HG02623 (cell line): ENCODE measurements at regions not wholly inside any gene's neighbourhood (a gene's known extent, or its start where the extent isn't known, plus 50 kb on each side); places are given as distances from the start of the nearest gene placed in this dataset.
A peak's percentile ranks its signal among the peaks of the same experiment; 100 is the strongest.
"Not testable (repeated sequence)": the region's sequence is repeated elsewhere in the genome, so short reads cannot be mapped to it uniquely, and the experiment has no call there.

Source experiments
- ATAC-seq: cut with Tn5 transposase; IDR thresholded peaks from one replicate; pipeline ENCODE4 v1.9.1; 2021; ENCODE audit warnings: moderate library complexity; ENCODE audit not compliant: unreplicated experiment

DNA sequence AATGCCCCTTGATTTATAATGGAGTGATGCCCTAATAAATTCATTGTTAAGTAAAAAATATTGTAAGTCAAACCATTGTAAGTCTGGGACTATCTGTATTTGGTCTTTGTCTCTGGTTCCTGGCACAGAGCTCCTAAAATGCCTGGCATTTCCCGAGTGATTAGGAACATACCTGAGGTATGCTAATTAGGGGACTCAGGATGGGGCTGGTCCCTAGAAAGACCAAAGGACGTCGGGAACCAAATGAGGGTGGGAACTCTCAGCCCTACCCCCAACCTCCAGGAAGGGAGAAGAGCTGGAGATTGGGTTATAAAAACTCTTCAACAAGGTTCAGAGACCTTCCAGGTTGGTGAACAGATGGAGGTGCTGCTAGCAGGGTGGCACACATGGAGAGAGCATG is 82.6 kb upstream of the ARG1 start:
- ATAC-seq: no peak

DNA sequence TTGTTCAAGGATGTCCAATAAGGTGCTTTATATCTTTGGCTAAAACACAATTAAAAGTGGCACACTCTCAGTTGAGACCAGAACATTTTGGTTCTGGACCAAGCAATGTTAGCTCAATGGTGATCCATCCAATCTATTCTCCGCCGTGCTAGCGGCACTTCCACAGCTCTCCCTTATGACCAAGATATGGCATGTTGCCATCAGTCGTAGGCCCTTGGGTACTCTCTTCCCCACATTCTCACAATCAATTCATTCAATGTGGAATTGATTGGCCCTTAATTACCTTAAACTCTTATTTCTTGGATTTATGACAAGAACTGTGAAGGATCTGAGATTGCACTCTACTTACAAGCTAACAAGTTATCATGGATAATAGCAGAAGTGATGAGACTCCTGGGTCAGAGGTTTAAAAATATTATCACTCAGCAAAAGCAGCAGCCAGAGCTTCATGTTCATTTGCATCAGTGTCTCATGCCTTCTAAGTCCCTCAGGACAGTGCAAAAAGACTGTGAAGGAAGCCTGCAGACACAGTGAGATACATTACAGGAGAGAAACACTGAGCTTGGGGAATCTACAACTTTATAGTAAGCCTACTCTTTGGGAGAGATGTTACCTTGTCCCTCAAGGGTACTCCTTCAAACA is 80.0 kb upstream of the ARG1 start:
- ATAC-seq: no peak

DNA sequence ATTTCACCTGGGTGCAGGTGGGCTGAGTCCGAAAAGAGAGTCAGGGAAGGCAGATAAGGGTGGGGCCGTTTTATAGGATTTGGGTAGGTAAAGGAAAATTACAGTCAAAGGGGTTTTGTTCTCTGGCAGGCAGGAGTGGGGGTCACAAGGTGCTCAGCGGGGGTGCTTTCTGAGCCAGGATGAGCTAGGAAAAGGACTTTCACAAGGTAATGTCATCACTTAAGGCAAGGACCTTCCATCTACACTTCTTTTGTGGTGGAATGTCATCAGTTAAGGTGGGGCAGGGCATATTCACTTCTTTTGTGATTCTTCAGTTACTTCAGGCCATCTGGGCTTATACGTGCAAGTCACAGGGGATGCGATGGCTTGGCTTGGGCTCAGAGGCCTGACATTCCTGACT is 68.6 kb upstream of the ARG1 start:
- ATAC-seq: not testable (repeated sequence)

DNA sequence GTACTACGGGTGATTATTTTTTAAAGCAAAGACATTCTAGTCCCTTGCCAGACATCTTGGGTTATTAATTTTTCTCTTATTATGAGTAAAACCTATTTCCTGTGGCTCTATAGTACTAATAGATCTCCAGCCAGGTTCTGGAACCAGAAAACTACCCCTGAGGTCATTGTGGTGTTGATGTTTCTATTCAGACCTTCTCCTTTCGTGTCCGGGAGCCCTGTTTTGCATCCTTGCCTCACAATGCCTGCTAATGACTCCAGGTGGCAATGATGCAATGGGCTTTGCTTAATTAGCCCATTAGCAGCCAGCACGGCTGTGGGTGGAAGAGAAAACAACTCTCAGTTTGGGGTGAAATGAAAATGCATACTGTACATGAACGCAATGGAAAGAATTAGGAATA is 62.9 kb upstream of the ARG1 start:
- ATAC-seq: no peak

DNA sequence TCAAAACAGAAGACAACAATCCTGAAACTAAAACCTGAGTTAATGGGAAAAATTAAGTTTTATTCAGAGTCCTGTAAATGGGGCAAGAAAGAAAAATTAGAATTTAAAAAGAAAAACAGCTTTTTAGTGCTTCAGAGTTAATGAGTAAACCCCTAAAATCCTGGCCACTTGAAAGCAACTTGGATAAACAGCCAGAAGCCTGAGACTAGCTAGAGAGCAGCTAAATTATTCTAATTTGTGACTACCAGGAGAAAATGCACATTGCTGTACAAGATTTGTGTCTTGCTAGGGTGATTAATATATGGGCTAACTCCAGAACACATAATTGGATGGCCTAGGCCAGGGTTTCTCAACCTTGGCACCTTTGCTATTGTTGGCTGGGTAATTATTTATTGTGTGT is 62.4 kb upstream of the ARG1 start:
- no peak for ATAC-seq

DNA sequence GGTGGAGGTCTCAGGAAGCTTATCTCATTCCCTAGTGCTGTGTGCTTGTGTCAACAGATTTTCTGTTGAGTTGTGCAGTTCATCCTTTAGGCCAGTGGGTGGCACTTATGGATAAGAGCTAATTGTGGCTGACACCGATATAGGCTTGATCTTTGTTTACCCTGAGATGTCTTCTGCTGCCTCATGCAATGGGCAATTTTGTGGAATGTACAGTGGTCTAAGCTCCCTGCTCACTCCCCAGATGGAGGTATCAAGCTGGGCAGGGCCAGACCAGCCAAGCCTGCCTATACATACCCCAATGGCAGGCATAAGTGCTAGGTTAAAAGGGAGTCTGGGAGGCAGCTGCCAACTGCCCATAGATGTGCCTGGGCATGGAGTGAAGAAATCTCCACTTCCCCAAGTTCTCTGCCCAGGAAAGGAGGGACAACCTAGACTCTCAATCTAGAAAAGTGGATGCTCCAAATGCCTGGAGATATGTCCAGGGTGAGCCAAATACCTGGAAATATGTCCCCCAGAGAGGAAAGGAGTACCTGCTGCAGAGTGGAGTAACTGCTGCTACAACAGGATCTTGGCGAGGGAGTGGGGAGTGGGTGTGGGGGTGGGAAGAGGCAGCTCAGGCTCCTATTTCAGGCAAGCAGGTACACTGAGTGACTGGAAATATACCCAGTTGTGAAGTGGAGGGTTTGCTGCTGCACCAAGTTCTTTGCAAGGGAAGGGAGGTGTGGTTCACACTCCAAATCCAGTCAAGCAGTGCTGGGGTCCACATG is 53.2 kb upstream of the ARG1 start:
- peak; percentile 98 for ATAC-seq
